ENCODE measurements at regions not wholly inside any gene's neighbourhood (a gene's known extent, or its start where the extent isn't known, plus 50 kb on each side); places are given as distances from the start of the nearest gene placed in this dataset.

- TF ChIP-seq, protein P1, sequence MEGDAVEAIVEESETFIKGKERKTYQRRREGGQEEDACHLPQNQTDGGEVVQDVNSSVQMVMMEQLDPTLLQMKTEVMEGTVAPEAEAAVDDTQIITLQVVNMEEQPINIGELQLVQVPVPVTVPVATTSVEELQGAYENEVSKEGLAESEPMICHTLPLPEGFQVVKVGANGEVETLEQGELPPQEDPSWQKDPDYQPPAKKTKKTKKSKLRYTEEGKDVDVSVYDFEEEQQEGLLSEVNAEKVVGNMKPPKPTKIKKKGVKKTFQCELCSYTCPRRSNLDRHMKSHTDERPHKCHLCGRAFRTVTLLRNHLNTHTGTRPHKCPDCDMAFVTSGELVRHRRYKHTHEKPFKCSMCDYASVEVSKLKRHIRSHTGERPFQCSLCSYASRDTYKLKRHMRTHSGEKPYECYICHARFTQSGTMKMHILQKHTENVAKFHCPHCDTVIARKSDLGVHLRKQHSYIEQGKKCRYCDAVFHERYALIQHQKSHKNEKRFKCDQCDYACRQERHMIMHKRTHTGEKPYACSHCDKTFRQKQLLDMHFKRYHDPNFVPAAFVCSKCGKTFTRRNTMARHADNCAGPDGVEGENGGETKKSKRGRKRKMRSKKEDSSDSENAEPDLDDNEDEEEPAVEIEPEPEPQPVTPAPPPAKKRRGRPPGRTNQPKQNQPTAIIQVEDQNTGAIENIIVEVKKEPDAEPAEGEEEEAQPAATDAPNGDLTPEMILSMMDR (IDR thresholded peaks at IDR 0.05), result no peak
- no peak for TF ChIP-seq POLR2A (IDR thresholded peaks at IDR 0.05)
These were observed 53.3 kb downstream of the BMAL2 start for GRCh38 chr12:27385766-27386564.

Data from testis (tissue), 2 donors.